Choroid plexus epithelial cell (primary cell): ENCODE measurements at regions not wholly inside any gene's neighbourhood (a gene's known extent, or its start where the extent isn't known, plus 50 kb on each side); places are given as distances from the start of the nearest gene placed in this dataset.

Source experiments
- DNase-seq: peaks from one replicate; pipeline ENCODE4 v3.0.0-alpha.2; 2010; ENCODE audit warnings: low read depth
- H3K4me3 ChIP-seq: 2 replicates; pipeline ENCODE4 v1.5.1; 2011; ENCODE audit warnings: low read depth, mild to moderate bottlenecking, control low read depth, low read length, moderate library complexity
- CTCF ChIP-seq: conservative IDR thresholded peaks from 2 replicates; pipeline ENCODE4 v1.5.1; 2011; ENCODE audit warnings: low read depth, mild to moderate bottlenecking, control low read depth, inconsistent platforms, low read length, moderate library complexity

DNA sequence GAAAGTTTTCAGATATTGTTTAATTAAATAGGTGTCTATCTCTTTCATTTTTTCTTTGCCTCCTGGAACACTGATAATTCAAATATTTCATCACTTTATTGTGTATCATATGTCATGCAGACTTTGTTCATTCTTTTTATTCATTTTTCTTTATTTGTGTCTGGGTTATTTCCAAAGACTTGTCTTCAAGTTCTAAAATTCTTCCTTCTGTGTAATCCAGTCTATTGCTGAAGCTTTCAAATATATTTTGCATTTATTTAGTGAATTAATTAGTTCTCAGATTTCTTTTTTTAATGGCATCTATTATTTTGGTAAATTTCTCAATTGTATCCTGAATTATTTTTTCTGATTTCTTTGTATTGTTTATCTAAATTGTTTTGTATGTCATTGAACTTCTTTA, 70.1 kb downstream of the ZNF330 start:
- no peak for TF ChIP-seq CTCF
- no peak for DNase-seq
- no peak overlapping the region for H3K4me3 ChIP-seq

- H3K4me3 ChIP-seq, result no peak overlapping the region
- DNase-seq, result no peak
- no peak for TF ChIP-seq CTCF
Measured at GRCh38 chr4:141294306-141294705, 73.6 kb downstream of the ZNF330 start.

GRCh38 chr4:141301216-141301615, 80.5 kb downstream of the ZNF330 start:
- no peak overlapping the region for H3K4me3 ChIP-seq
- DNase-seq, result no peak
- no peak for TF ChIP-seq CTCF

GRCh38 chr4:141302924-141303323, 82.2 kb downstream of the ZNF330 start:
- no peak overlapping the region for H3K4me3 ChIP-seq
- DNase-seq, result no peak
- TF ChIP-seq CTCF, result no peak

- DNase-seq, result no peak
- H3K4me3 ChIP-seq, result no peak overlapping the region
Measured at GRCh38 chr4:141304346-141304745, 83.7 kb downstream of the ZNF330 start.

GRCh38 chr4:141306331-141306730, 85.6 kb downstream of the ZNF330 start:
- DNase-seq, result no peak

More at GRCh38 chr4:141304346-141304745, 83.7 kb downstream of the ZNF330 start:
- TF ChIP-seq CTCF, result no peak

More at GRCh38 chr4:141306331-141306730, 85.6 kb downstream of the ZNF330 start:
- no peak for TF ChIP-seq CTCF
- H3K4me3 ChIP-seq, result no peak overlapping the region
